SK-N-MC (cell line): ENCODE measurements at regions not wholly inside any gene's neighbourhood (a gene's known extent, or its start where the extent isn't known, plus 50 kb on each side); places are given as distances from the start of the nearest gene placed in this dataset.

Experiments
- EZH2 ChIP-seq: fragments of 200-600 bp; sonication (generic); IDR thresholded peaks from one replicate; pipeline ENCODE4 v1.6.1; 2017; ENCODE audit warnings: antibody characterized with exemption
- FOXP2 ChIP-seq: optimal IDR thresholded peaks from 2 replicates; pipeline ENCODE3; 2011; ENCODE audit warnings: mild to moderate bottlenecking, moderate library complexity; ENCODE audit not compliant: insufficient read depth; ENCODE audit errors: extremely low read length, control extremely low read depth
- POLR2AphosphoS5 ChIP-seq: IDR thresholded peaks from 2 replicates; pipeline ENCODE4 v1.6.1; 2012; ENCODE audit warnings: mild to moderate bottlenecking, low read depth, low read length, borderline replicate concordance

- no peak for TF ChIP-seq POLR2AphosphoS5
- TF ChIP-seq EZH2 = no peak
- no peak for TF ChIP-seq FOXP2
Observed at GRCh38 chr5:3538886-3539285, 56.7 kb upstream of the IRX1 start.
